ENCODE measurements at regions not wholly inside any gene's neighbourhood (a gene's known extent, or its start where the extent isn't known, plus 50 kb on each side); places are given as distances from the start of the nearest gene placed in this dataset.

- DNase-seq = no peak
- Histone ChIP-seq H3K4me3 (ENCODE audit: insufficient read depth, low read depth, low read length, poor library complexity, severe bottlenecking) (no peak overlapping the region), H3K4me1 (ENCODE audit: control insufficient read depth, insufficient read depth, low read length, poor library complexity, severe bottlenecking) (no peaks in the 10 kb centered on the region), H3K27me3 (replicated peaks; ENCODE audit: control insufficient read depth, insufficient read depth, low read length, poor library complexity, severe bottlenecking) (no peaks in the 10 kb centered on the region), H3K36me3 (ENCODE audit: control insufficient read depth, insufficient read depth, low read length) (no peaks in the 10 kb centered on the region), H3K27ac (ENCODE audit: insufficient read depth, low read length, poor library complexity, severe bottlenecking) (no peak overlapping the region), H3K9me3 (ENCODE audit: control insufficient read depth, low read length) (no peaks in the 10 kb centered on the region)
Observed at GRCh38 chr1:87620807-87621206, 292.1 kb downstream of the LMO4 start.

GRCh38 chr1:87629673-87630072 lies 301.0 kb downstream of the LMO4 start:
- no peak overlapping the region for H3K27ac ChIP-seq (ENCODE audit: insufficient read depth, low read length, poor library complexity, severe bottlenecking)
- no peaks in the 10 kb centered on the region for H3K36me3 ChIP-seq (ENCODE audit: control insufficient read depth, insufficient read depth, low read length)
- no peaks in the 10 kb centered on the region for H3K9me3 ChIP-seq (ENCODE audit: control insufficient read depth, low read length)
- H3K27me3 ChIP-seq (replicated peaks; ENCODE audit: control insufficient read depth, insufficient read depth, low read length, poor library complexity, severe bottlenecking) = no peaks in the 10 kb centered on the region
- DNase-seq = no peak
- H3K4me3 ChIP-seq (ENCODE audit: insufficient read depth, low read depth, low read length, poor library complexity, severe bottlenecking) = no peak overlapping the region
- H3K4me1 ChIP-seq (ENCODE audit: control insufficient read depth, insufficient read depth, low read length, poor library complexity, severe bottlenecking) = no peaks in the 10 kb centered on the region

- Histone ChIP-seq H3K9me3 (ENCODE audit: control insufficient read depth, low read length) (no peaks in the 10 kb centered on the region), H3K36me3 (ENCODE audit: control insufficient read depth, insufficient read depth, low read length) (no peaks in the 10 kb centered on the region), H3K27me3 (replicated peaks; ENCODE audit: control insufficient read depth, insufficient read depth, low read length, poor library complexity, severe bottlenecking) (no peaks in the 10 kb centered on the region), H3K27ac (ENCODE audit: insufficient read depth, low read length, poor library complexity, severe bottlenecking) (no peak overlapping the region), H3K4me3 (ENCODE audit: insufficient read depth, low read depth, low read length, poor library complexity, severe bottlenecking) (no peak overlapping the region), H3K4me1 (ENCODE audit: control insufficient read depth, insufficient read depth, low read length, poor library complexity, severe bottlenecking) (no peaks in the 10 kb centered on the region)
- no peak for DNase-seq
Observed at GRCh38 chr1:87632232-87632631, 303.6 kb downstream of the LMO4 start.

- Histone ChIP-seq H3K9me3 (ENCODE audit: control insufficient read depth, low read length) (no peaks in the 10 kb centered on the region), H3K27ac (ENCODE audit: insufficient read depth, low read length, poor library complexity, severe bottlenecking) (no peak overlapping the region), H3K4me3 (ENCODE audit: insufficient read depth, low read depth, low read length, poor library complexity, severe bottlenecking) (no peak overlapping the region), H3K27me3 (replicated peaks; ENCODE audit: control insufficient read depth, insufficient read depth, low read length, poor library complexity, severe bottlenecking) (no peaks in the 10 kb centered on the region), H3K36me3 (ENCODE audit: control insufficient read depth, insufficient read depth, low read length) (no peaks in the 10 kb centered on the region), H3K4me1 (ENCODE audit: control insufficient read depth, insufficient read depth, low read length, poor library complexity, severe bottlenecking) (no peaks in the 10 kb centered on the region)
- no peak for DNase-seq
Observed at GRCh38 chr1:87636198-87636892, 307.7 kb downstream of the LMO4 start.

- Histone ChIP-seq H3K27ac (ENCODE audit: insufficient read depth, low read length, poor library complexity, severe bottlenecking) (no peak overlapping the region), H3K27me3 (replicated peaks; ENCODE audit: control insufficient read depth, insufficient read depth, low read length, poor library complexity, severe bottlenecking) (no peaks in the 10 kb centered on the region), H3K36me3 (ENCODE audit: control insufficient read depth, insufficient read depth, low read length) (no peaks in the 10 kb centered on the region), H3K4me1 (ENCODE audit: control insufficient read depth, insufficient read depth, low read length, poor library complexity, severe bottlenecking) (no peaks in the 10 kb centered on the region), H3K9me3 (ENCODE audit: control insufficient read depth, low read length) (no peaks in the 10 kb centered on the region), H3K4me3 (ENCODE audit: insufficient read depth, low read depth, low read length, poor library complexity, severe bottlenecking) (no peak overlapping the region)
- DNase-seq = no peak
Observed at GRCh38 chr1:87638636-87639035, 310.0 kb downstream of the LMO4 start.

GRCh38 chr1:87641996-87642395 lies 313.3 kb downstream of the LMO4 start:
- no peak for DNase-seq
- no peaks in the 10 kb centered on the region for H3K9me3 ChIP-seq (ENCODE audit: control insufficient read depth, low read length)
- H3K4me3 ChIP-seq (ENCODE audit: insufficient read depth, low read depth, low read length, poor library complexity, severe bottlenecking) = no peak overlapping the region
- H3K27ac ChIP-seq (ENCODE audit: insufficient read depth, low read length, poor library complexity, severe bottlenecking) = no peak overlapping the region
- no peaks in the 10 kb centered on the region for H3K4me1 ChIP-seq (ENCODE audit: control insufficient read depth, insufficient read depth, low read length, poor library complexity, severe bottlenecking)
- no peaks in the 10 kb centered on the region for H3K27me3 ChIP-seq (replicated peaks; ENCODE audit: control insufficient read depth, insufficient read depth, low read length, poor library complexity, severe bottlenecking)
- no peaks in the 10 kb centered on the region for H3K36me3 ChIP-seq (ENCODE audit: control insufficient read depth, insufficient read depth, low read length)

GRCh38 chr1:87642581-87643221 lies 314.0 kb downstream of the LMO4 start:
- Histone ChIP-seq H3K4me3 (ENCODE audit: insufficient read depth, low read depth, low read length, poor library complexity, severe bottlenecking) (no peak overlapping the region), H3K27ac (ENCODE audit: insufficient read depth, low read length, poor library complexity, severe bottlenecking) (no peak overlapping the region), H3K36me3 (ENCODE audit: control insufficient read depth, insufficient read depth, low read length) (no peaks in the 10 kb centered on the region), H3K9me3 (ENCODE audit: control insufficient read depth, low read length) (no peaks in the 10 kb centered on the region), H3K27me3 (replicated peaks; ENCODE audit: control insufficient read depth, insufficient read depth, low read length, poor library complexity, severe bottlenecking) (no peaks in the 10 kb centered on the region), H3K4me1 (ENCODE audit: control insufficient read depth, insufficient read depth, low read length, poor library complexity, severe bottlenecking) (no peaks in the 10 kb centered on the region)
- no peak for DNase-seq

- H3K27ac ChIP-seq (ENCODE audit: insufficient read depth, low read length, poor library complexity, severe bottlenecking) = no peak overlapping the region
- no peaks in the 10 kb centered on the region for H3K9me3 ChIP-seq (ENCODE audit: control insufficient read depth, low read length)
- H3K4me3 ChIP-seq (ENCODE audit: insufficient read depth, low read depth, low read length, poor library complexity, severe bottlenecking) = no peak overlapping the region
- no peak for DNase-seq
- no peaks in the 10 kb centered on the region for H3K36me3 ChIP-seq (ENCODE audit: control insufficient read depth, insufficient read depth, low read length)
- H3K27me3 ChIP-seq (replicated peaks; ENCODE audit: control insufficient read depth, insufficient read depth, low read length, poor library complexity, severe bottlenecking) = no peaks in the 10 kb centered on the region
- H3K4me1 ChIP-seq (ENCODE audit: control insufficient read depth, insufficient read depth, low read length, poor library complexity, severe bottlenecking) = no peaks in the 10 kb centered on the region
Observed at GRCh38 chr1:87644033-87644578, 315.4 kb downstream of the LMO4 start.

- H3K4me1 ChIP-seq (ENCODE audit: control insufficient read depth, insufficient read depth, low read length, poor library complexity, severe bottlenecking) = no peaks in the 10 kb centered on the region
- no peak for DNase-seq
- H3K36me3 ChIP-seq (ENCODE audit: control insufficient read depth, insufficient read depth, low read length) = no peaks in the 10 kb centered on the region
- H3K9me3 ChIP-seq (ENCODE audit: control insufficient read depth, low read length) = no peaks in the 10 kb centered on the region
- no peak overlapping the region for H3K27ac ChIP-seq (ENCODE audit: insufficient read depth, low read length, poor library complexity, severe bottlenecking)
- H3K4me3 ChIP-seq (ENCODE audit: insufficient read depth, low read depth, low read length, poor library complexity, severe bottlenecking) = no peak overlapping the region
- no peaks in the 10 kb centered on the region for H3K27me3 ChIP-seq (replicated peaks; ENCODE audit: control insufficient read depth, insufficient read depth, low read length, poor library complexity, severe bottlenecking)
Observed at GRCh38 chr1:87644579-87645190, 316.0 kb downstream of the LMO4 start.

All from effector memory CD4-positive, alpha-beta T cell (primary cell).